ENCODE measurements at regions not wholly inside any gene's neighbourhood (a gene's known extent, or its start where the extent isn't known, plus 50 kb on each side); places are given as distances from the start of the nearest gene placed in this dataset.

DNA sequence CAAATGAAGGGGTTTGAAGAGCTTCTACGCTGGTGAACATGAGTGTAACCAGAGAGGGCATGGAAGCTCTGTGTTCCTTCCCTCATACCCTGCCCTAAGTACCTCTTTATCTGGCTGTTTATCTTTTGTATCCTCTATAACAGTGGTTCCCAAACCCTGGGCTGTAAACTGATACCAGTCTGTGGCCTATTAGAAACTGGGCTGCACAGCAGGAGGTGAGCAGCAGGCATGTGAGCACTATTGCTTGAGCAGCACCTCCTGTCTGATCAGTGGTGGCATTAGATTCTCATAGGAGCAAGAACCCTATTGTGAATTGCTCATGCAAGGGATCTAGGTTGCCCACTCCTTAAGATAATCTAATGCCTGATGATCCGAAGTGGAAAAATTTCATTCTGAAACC, 172.9 kb upstream of the AVPR1A start:
- Histone ChIP-seq H2BK15ac (ENCODE audit: low read depth, low read length) (no peak overlapping the region), H3K4ac (ENCODE audit: low read depth, low read length) (no peak overlapping the region)
- H3K36me3 Mint-ChIP-seq (ENCODE audit: insufficient read depth in 1 of 3, low read depth in 3 of 3): no peaks in the 10 kb centered on the region

More for the DNA sequence above, 172.9 kb upstream of the AVPR1A start:
- Mint-ChIP-seq H3K4me1 (peaks cover 0 to 5% of the 10 kb centered on the region in 2 experiments; a peak in 1 of 4 replicates), H3K27ac (no peak overlapping the region), H3K27me3 (ENCODE audit: low read depth) (no peaks in the 10 kb centered on the region), H3K9me3 (no peaks in the 10 kb centered on the region; a peak in 1 of 5 replicates), H3K4me3 (no peak overlapping the region)
- H3K9ac ChIP-seq (ENCODE audit: extremely low read depth, insufficient read length, low read length): no peak overlapping the region
- H3K18ac ChIP-seq (ENCODE audit: insufficient read length, low read depth, low read length): no peak overlapping the region
- no peak overlapping the region for H2BK120ac ChIP-seq (ENCODE audit: low read depth, low read length, poor library complexity, severe bottlenecking)
- no peak for DNase-seq
- H3K4me1 ChIP-seq (ENCODE audit: insufficient read depth, low read length): no peaks in the 10 kb centered on the region
- H3K4me2 ChIP-seq (ENCODE audit: insufficient read depth, insufficient read length, low read length): no peak overlapping the region
- H3K23ac ChIP-seq (ENCODE audit: insufficient read length, low read depth, low read length): no peak overlapping the region
- H3K27me3 ChIP-seq (ENCODE audit: insufficient read depth, low read length): no peaks in the 10 kb centered on the region
- WGBS (ENCODE audit: extremely low coverage, insufficient read length, low lambda C conversion rate): no CpG with 5 or more reads among the region's 2 CpGs
- H2AFZ ChIP-seq (ENCODE audit: low read length): no peak overlapping the region
- H3K79me2 ChIP-seq (ENCODE audit: insufficient read depth, low read length): no peaks in the 10 kb centered on the region
- no peak overlapping the region for H2BK5ac ChIP-seq (ENCODE audit: insufficient read length, low read length)
- no peak overlapping the region for H3K56ac ChIP-seq (ENCODE audit: insufficient read length, low read depth, low read length)
- H4K8ac ChIP-seq (replicated peaks; ENCODE audit: insufficient read length, low read depth, low read length): no peak overlapping the region
- TF ChIP-seq, protein P1, sequence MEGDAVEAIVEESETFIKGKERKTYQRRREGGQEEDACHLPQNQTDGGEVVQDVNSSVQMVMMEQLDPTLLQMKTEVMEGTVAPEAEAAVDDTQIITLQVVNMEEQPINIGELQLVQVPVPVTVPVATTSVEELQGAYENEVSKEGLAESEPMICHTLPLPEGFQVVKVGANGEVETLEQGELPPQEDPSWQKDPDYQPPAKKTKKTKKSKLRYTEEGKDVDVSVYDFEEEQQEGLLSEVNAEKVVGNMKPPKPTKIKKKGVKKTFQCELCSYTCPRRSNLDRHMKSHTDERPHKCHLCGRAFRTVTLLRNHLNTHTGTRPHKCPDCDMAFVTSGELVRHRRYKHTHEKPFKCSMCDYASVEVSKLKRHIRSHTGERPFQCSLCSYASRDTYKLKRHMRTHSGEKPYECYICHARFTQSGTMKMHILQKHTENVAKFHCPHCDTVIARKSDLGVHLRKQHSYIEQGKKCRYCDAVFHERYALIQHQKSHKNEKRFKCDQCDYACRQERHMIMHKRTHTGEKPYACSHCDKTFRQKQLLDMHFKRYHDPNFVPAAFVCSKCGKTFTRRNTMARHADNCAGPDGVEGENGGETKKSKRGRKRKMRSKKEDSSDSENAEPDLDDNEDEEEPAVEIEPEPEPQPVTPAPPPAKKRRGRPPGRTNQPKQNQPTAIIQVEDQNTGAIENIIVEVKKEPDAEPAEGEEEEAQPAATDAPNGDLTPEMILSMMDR (conservative IDR thresholded peaks at IDR 0.05): no peak
- H4K20me1 ChIP-seq (ENCODE audit: control insufficient read depth, insufficient read depth, insufficient read length): no peaks in the 10 kb centered on the region
- H4K91ac ChIP-seq (ENCODE audit: insufficient read length, low read depth, low read length): no peak overlapping the region
- no peak overlapping the region for H3T11ph ChIP-seq (ENCODE audit: low read length)
- H2AK5ac ChIP-seq (ENCODE audit: insufficient read length, low read length): no peak overlapping the region
- no peaks in the 10 kb centered on the region for H3K23me2 ChIP-seq (ENCODE audit: insufficient read length, low read depth, low read length, poor library complexity, severe bottlenecking)
- H3K27ac ChIP-seq (ENCODE audit: insufficient read length, low read depth, low read length): no peak overlapping the region
- no peak overlapping the region for H2BK12ac ChIP-seq (ENCODE audit: insufficient read length, low read depth, low read length)
- no peak overlapping the region for H4K5ac ChIP-seq (ENCODE audit: insufficient read length, low read depth, low read length)
- H2BK20ac ChIP-seq (ENCODE audit: low read depth, low read length, poor library complexity, severe bottlenecking): no peak overlapping the region
- no peaks in the 10 kb centered on the region for H3K79me1 ChIP-seq (ENCODE audit: insufficient read depth, low read depth, low read length, poor library complexity, severe bottlenecking)
- H3K9me3 ChIP-seq (ENCODE audit: control insufficient read depth, low read depth, low read length): no peaks in the 10 kb centered on the region
- no peak overlapping the region for H3K14ac ChIP-seq (ENCODE audit: insufficient read depth, low read length)
